Right atrium auricular region (tissue), 2 donors: ENCODE measurements at regions not wholly inside any gene's neighbourhood (a gene's known extent, or its start where the extent isn't known, plus 50 kb on each side); places are given as distances from the start of the nearest gene placed in this dataset.

Experiments
- DNase-seq: peaks from one replicate; pipeline ENCODE4 v3.0.0-alpha.2; 2019; ENCODE audit warnings: low spot score
- H3K27ac ChIP-seq, 2 donors: fragments of 200-600 bp; sonication (generic); 1 replicate in 1 of 2; 2 replicates in 1 of 2; pipeline ENCODE4 v1.5.1; 2016 to 2019
- H3K27me3 ChIP-seq, 2 donors: fragments of 200-600 bp; sonication (generic); one replicate each; pipeline versions ENCODE4 v1.5.1 to v1.6.0; 2017 to 2019
- H3K36me3 ChIP-seq: fragments of 200-600 bp; sonication (generic); one replicate; pipeline ENCODE4 v1.5.1; 2016
- H3K4me1 ChIP-seq, 2 donors: fragments of 200-600 bp; sonication (generic); one replicate each; pipeline versions ENCODE4 v1.5.1 to v1.6.0; 2017 to 2019
- H3K4me3 ChIP-seq, 2 donors: fragments of 200-600 bp; sonication (generic); 1 replicate in 1 of 2; 2 replicates in 1 of 2; pipeline ENCODE4 v1.5.1; 2017 to 2019; ENCODE audit warnings: mild to moderate bottlenecking in 1 of 2, moderate library complexity in 1 of 2
- H3K9me3 ChIP-seq, 2 donors: fragments of 200-600 bp; sonication (generic); one replicate each; pipeline ENCODE4 v1.5.1; 2019
- CTCF ChIP-seq, 2 donors: fragments of 200-600 bp; sonication (generic); IDR thresholded peaks; one replicate each; pipeline ENCODE4 v1.5.1; 2019; ENCODE audit warnings: antibody characterized with exemption in 2 of 2

DNA sequence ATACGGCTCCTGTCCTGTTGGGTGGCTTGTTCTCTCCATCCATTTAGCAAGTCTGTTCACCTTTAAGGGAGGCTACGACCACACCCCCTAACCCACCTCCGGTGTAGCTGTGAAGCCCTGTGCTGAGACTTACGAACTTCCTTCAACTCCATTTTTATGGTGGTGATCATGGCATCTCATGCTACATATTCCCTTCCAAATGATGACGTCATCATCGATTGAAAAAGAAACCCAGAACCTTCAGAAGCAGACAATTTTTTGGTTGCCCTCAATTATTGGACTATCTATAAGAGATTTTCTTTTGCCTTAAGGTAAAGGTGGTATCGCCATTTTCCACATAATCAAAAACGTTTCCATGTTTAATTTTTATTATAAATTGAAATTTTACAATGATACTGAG, 389.0 kb downstream of the CBLN4 start:
- H3K27me3 ChIP-seq: no peaks in the 10 kb centered on the region
- peaks cover 0 to 3% of the 10 kb centered on the region in 2 donors for H3K9me3 ChIP-seq
- DNase-seq: no peak
- no peak for TF ChIP-seq CTCF (IDR thresholded peaks at IDR 0.05)
- no peaks in the 10 kb centered on the region for H3K36me3 ChIP-seq
- H3K4me3 ChIP-seq: no peak overlapping the region
- H3K27ac ChIP-seq: no peak overlapping the region
- no peaks in the 10 kb centered on the region for H3K4me1 ChIP-seq

GRCh38 chr20:55615818-55616217, 389.5 kb downstream of the CBLN4 start:
- no peaks in the 10 kb centered on the region for H3K27me3 ChIP-seq
- no peak overlapping the region for H3K4me3 ChIP-seq
- H3K9me3 ChIP-seq: no peaks in the 10 kb centered on the region
- TF ChIP-seq CTCF (IDR thresholded peaks at IDR 0.05): no peak
- H3K36me3 ChIP-seq: no peaks in the 10 kb centered on the region
- H3K4me1 ChIP-seq: no peaks in the 10 kb centered on the region
- DNase-seq: no peak
- no peak overlapping the region for H3K27ac ChIP-seq

- H3K4me3 ChIP-seq: no peak overlapping the region
- no peaks in the 10 kb centered on the region for H3K27me3 ChIP-seq
- TF ChIP-seq CTCF (IDR thresholded peaks at IDR 0.05): no peak
- no peaks in the 10 kb centered on the region for H3K36me3 ChIP-seq
- no peaks in the 10 kb centered on the region for H3K9me3 ChIP-seq
- no peaks in the 10 kb centered on the region for H3K4me1 ChIP-seq
- no peak for DNase-seq
- H3K27ac ChIP-seq: no peak overlapping the region
These were observed 391.0 kb downstream of the CBLN4 start for GRCh38 chr20:55614220-55614757.

GRCh38 chr20:55610756-55611155, 394.6 kb downstream of the CBLN4 start:
- Histone ChIP-seq H3K4me3 (no peak overlapping the region), H3K4me1 (no peaks in the 10 kb centered on the region), H3K27ac (no peak overlapping the region), H3K9me3 (no peaks in the 10 kb centered on the region), H3K36me3 (no peaks in the 10 kb centered on the region), H3K27me3 (no peaks in the 10 kb centered on the region)
- no peak for DNase-seq
- no peak for TF ChIP-seq CTCF (IDR thresholded peaks at IDR 0.05)

DNA sequence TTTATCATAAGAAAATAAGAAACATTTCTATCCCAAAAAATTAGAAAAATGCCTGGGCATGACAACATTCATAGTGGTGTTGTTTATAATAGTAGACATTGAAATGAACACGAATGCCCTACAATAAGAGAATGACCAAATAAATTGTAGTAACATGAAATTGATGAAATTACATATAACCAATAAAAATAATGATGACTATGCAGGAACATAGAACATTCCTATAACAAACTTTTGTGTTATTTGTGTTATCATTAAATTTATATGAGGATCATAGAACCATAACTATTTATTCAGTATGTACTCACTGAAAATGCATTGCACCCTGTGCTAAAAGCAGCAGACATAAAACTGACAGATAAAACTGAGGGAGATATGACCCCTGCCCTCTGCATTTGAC, 399.7 kb downstream of the CBLN4 start:
- no peaks in the 10 kb centered on the region for H3K36me3 ChIP-seq
- H3K27ac ChIP-seq: no peak overlapping the region
- DNase-seq: no peak
- H3K4me3 ChIP-seq: no peak overlapping the region
- no peak for TF ChIP-seq CTCF (IDR thresholded peaks at IDR 0.05)
- no peaks in the 10 kb centered on the region for H3K27me3 ChIP-seq
- no peaks in the 10 kb centered on the region for H3K4me1 ChIP-seq
- no peaks in the 10 kb centered on the region for H3K9me3 ChIP-seq

DNA sequence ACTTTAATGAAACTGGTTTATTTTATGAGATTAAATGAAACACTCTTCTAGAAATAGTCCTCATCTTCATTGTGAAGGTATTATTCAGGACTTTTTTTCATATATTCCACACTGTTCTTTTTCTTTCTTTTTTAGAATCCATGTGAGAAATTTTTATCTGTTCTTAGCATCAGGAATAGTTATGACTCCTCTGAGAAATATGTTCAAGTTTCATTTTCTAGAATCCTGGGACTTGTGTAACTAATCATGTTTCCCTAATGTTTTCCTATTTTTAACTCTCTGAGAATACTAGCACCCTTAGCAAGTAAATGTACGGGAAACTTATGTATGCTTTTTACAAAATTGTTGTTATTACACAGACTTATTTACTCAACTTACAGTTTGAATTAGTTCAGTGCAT, 407.8 kb downstream of the CBLN4 start:
- no peaks in the 10 kb centered on the region for H3K27me3 ChIP-seq
- H3K4me3 ChIP-seq: no peak overlapping the region
- H3K36me3 ChIP-seq: no peaks in the 10 kb centered on the region
- no peaks in the 10 kb centered on the region for H3K9me3 ChIP-seq
- H3K4me1 ChIP-seq: no peaks in the 10 kb centered on the region
- no peak for DNase-seq
- H3K27ac ChIP-seq: no peak overlapping the region
- TF ChIP-seq CTCF (IDR thresholded peaks at IDR 0.05): no peak
